ENCODE measurements at regions not wholly inside any gene's neighbourhood (a gene's known extent, or its start where the extent isn't known, plus 50 kb on each side); places are given as distances from the start of the nearest gene placed in this dataset.
"Not testable (repeated sequence)": the region's sequence is repeated elsewhere in the genome, so short reads cannot be mapped to it uniquely, and the experiment has no call there.

DNA sequence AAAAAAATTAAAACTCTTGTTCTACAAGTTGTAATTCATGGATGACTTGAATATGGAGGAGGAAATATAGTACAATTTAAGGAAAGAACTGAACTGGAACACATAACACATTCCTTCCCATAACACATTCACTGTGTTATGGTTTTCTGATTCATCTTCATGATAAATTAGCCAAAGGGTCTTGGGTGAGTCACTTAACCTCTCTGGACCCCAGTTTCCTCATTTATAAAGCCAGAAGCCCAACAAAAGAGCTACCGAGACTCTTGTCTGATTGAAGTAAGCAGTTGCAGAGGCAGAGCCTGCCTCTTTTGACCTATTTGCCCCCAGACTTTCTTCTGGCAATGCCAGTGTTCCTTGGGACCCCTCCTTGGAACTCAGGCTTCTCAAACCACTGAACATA is 161.9 kb upstream of the KCTD3 start:
- no peak for DNase-seq

DNA sequence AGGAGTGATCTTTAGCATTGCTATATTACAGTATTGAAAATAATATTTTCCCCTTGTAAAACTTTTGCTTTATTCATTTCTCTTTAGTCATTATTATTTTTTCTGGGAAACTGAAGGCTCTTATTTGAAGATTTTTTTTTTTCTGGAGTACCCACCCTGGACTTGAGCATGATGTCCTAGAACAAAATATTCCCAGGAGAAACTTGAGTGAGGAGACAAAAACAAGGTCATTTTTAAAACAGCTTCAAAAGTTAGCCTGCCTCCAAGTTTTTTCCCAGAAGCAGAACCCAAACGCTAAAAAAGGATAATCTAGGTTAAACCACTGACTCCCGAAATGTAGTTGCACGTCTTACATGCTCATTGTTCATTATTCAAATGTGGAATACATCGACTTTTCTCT is 160.2 kb upstream of the KCTD3 start:
- DNase-seq, result no peak

DNA sequence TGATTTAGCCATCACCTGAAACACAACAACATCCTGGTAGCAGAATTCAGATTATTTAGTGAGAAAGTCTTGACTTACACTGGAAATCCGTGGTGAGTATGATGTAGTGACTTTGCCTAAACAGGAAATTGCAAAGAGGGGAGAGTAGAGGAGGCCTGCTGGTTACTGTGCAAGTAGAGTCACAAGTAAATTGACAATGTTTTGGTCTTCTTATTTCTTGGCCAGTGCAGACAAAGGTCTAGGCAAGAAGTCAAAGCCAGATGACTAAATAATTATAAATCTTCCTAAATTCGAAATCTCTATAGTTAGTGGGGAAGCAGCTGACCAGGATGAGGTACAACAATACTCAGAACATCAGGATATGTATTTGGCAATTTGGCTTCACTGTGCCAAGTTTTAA is 159.5 kb upstream of the KCTD3 start:
- DNase-seq, result no peak

DNA sequence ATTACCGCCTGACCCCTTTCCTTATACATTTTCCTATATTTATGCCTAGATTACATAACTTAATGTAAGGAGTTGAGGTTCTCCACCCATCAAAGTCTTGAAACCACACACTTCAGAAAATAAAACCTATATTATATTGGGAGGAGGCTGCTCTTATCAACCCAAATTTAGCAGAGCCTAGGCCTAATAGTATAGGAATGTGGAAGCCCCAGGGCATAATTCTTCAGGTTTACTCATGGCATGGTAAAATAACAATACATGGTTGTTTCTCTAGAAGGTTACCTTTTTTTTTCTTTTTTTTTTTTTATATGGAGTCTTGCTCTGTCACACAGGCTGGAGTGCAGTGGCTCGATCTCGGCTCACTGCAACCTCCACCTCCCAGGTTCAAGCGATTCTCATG is 157.6 kb upstream of the KCTD3 start:
- DNase-seq, result not testable (repeated sequence)

DNA sequence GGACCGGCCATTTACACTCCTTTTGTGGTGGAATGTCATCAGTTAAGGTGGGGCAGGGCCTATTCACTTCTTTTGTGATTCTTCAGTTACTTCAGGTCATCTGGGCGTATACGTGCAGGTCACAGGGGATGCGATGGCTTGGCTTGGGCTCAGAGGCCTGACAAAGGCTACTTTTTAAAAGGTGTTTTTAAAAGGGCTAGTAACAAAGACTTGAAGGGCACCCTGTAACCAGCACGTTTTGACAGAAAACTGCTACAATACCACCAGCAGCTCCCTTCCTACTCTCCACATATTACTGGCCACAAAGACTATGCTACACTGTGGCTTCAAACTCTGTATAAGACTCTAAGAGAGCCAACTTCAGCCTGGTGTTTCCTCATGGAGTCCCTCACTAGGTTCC is 151.6 kb upstream of the KCTD3 start:
- not testable (repeated sequence) for DNase-seq

DNA sequence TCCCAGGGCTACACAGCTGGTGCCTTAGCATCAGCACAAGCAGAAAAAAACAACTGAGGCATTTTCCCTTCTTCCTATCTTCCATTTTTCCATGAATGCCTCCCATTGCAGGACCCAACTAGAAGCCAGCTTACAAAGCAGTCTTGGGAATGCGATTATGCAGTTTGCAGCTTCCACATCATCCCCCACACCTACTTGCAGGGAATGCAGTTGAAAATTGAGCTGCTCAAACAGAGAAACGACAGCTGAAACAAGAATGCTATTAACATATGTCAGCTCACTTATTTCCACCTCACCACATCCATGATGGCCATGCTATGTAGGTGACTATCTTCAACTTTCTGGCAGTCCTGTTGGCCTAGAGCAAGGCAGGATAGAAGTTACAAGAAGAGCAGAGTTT is 150.6 kb upstream of the KCTD3 start:
- DNase-seq, result no peak

DNA sequence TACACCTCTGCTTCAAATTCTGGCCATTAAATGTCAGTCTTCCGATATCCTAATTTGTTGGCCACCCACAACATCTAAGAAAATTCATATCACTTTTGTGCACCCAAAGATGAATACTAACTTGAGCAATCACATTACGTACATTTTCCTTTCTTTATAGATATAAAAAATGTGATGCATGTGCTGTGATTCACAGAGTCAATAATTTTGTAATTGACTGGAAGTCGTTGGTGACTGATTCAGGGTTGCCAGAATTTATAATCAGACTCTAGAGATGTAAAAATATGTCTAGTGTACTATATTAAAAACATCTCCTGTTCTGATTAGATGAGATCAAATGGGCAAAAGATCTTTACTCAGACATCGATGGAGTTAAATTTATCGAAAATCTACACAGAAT is 150.0 kb upstream of the KCTD3 start:
- DNase-seq, result no peak

DNA sequence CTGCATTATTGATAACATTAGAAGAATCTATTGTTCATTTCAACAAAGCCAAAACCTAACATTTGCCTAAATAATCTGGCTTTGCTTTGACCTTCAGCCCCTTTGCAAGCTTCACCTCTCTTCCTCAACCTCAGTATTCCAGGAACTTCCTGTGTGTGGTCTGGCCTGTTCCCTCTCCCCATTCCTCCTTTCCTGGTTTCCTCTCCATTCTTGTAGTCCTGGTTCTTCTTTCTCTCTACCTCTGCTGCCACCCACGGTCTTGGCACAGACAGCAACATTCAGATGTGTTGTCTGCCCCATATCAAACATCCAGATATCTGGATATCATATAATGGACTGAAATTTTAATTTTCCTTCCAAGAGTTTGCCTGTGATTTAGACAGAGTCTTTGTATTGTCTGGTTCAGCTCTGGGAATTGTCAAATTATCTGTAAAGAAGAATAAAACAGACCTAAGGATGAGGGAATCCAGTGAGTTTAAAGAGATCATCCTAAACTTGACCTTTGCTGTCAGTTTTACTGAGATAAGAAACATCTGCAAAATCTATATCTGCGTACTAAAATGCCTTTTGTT is 148.1 kb upstream of the KCTD3 start:
- DNase-seq, result no peak

DNA sequence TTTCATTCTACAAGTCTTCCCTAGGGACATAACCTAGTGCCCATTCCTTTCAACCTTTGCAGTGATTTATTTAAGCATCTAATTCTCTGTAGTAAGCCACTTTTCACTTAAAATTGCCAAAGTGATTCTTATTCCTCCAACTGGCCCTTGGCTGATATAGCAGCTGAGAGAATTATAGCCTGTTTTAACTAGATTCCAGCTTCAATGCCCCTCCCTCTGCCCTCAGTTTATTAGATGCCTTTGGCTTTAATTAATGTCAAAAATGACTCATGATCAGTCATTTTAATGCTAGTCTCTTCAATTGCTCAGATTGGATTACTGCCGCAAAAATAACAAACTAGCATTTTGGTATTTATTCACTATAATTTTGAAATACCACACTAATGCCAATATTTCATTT is 145.4 kb upstream of the KCTD3 start:
- DNase-seq, result no peak

DNA sequence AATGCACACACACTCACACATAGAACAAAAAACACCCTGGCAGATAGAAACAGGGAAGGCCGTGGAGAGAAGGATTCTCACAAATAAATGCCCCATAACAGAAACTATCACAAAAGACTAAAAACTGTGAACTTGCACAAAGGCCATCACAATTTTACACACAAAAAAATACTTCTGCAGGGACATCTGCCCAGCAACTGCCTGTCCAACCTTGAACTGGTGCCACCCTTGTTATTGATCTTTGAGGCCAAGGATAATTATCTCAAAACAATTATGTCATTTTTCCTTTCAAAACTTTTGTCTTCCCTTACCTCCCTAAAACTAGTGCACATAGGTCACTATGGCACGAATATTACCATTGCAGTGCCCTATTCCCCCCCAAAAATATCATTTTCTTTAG is 143.8 kb upstream of the KCTD3 start:
- no peak for DNase-seq

DNA sequence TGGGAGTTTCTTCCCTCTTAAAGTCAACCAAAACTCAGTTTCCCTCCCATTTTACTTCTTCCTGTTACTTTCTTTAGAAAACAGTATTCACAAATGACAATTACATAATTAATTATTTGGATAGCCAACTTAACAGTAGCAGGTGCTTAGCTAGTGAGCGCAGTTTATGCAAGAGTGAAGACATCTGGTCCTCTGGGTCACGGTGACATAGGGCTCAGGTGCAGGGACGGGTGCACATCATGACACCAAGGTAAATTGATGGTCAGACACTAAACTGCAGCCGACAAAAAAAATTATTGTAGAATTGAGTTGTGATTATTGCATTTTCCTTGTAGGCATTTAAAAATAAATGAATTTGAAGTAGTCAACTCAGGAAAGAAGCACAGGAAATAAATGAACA is 142.0 kb upstream of the KCTD3 start:
- no peak for DNase-seq

DNA sequence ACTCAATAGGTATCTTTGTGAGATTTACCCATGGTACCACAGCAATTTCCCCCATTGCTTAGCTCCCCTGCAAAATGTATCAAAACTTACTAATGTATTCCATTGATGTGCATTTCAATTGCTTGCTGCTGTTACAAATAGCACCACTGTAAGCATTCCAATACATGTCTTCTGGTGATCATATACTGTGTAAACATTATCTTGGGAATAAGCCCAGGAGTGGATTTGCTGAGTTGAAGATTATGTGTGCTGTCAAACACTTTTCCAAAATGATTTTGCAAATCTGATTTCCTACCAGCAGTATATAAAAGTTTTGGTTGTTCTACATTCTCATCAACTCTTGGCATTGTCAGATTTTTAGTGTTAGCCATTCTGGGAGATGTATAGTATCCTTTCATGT is 141.0 kb upstream of the KCTD3 start:
- DNase-seq, result no peak

DNA sequence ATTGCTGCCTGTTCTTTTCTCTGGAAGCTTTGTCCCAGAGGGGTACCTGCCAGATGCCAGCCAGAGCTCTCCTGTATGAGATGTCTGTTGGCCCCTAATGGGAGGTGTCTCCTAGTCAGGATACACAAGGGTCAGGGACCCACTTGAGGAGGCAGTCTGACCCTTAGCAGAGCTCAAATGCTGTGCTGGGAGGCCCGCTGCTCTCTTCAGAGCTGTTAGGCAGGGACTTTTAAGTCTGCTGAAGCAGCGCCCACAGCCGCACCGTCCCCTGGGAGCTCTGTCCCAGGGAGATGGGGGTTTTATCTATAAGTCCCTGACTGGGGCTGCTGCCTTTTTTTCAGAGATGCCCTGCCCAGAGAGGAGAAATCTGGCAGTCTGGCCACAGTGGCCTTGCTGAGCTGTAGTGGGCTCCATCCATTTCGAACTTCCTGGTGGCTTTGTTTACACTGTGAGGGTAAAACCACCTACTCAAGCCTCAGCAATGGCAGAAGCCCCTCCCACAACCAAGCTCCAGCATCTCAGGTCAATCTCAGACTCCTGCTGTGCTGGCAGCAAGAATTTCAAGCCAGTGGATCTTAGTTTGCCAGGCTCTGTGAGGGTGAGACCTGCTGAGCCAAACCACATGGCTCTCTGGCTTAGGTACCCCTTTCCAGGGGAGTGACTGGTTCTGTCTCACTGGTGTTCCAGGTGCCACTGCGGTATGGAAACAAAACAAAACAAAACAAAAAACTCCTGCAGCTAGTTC is 134.4 kb upstream of the KCTD3 start:
- DNase-seq, result not testable (repeated sequence)

DNA sequence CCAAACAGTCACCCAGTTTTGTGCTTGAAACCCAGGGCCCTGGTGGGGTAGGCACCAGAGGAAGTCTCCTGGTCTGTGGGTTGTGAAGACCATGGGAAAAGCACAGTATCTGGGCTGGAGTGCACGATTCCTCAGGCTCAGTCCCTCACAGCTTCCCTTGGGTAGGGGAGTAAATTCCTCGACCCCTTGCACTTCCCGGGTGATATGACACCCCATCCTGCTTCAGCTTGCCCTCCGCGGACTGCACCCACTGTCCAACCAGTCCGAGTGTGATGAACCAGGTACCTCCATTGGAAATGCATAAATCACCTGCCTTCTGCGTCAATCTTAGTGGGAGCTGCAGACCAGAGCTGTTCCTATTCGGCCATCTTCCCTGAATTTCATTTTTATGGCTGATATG is 133.9 kb upstream of the KCTD3 start:
- no peak for DNase-seq

DNA sequence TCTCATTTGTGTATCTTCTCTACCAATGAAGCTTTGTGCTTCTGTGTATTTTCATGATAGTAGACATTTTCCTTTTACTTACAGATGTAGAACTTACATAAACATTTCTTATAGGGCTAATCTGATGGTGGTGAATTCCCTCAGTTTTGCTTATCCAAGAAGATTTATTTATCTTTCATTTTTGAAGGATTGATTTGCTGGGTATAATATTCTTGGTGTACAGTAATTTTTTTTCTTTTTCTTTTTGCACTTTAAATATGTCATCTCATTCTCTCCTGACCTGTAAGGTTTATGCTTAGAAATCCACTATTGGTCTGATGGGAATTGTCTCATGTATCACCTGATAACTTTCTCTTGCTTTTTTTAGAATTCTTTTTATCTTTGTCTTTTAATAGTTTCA is 127.6 kb upstream of the KCTD3 start:
- DNase-seq, result no peak

DNA sequence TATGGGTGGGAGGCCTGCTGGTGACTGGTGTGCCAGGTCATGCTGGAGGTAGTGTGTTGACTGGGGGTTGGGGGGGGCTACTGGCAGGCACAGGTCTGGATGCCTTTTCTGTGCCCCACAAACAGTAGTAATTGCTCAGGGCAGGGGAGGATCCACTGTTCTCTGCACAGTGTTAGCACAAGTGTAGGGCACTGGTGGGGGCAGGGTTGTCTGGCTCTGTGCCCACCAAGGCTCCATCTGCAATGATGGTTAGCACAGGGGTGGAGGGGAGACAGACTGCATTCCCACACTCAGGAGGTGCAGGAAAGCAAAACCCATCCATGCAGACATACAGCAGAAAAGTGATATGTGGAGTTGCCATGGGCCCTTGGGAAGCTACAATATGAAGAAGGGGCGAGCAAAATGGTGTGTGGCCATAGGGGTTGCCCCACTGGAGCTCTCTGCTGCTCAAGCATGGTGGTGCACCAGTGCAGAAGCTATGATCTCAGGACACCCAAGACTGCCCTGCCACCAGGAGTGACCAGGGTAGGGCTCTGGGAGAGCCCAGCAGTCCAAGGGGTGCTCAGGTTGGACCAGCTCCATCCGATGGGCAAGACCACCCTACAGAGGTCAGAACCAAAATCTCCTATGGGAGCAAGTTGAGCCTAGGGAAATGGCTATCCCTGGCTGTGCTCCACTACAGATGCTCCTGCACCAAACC is 122.2 kb upstream of the KCTD3 start:
- no peak for DNase-seq

DNA sequence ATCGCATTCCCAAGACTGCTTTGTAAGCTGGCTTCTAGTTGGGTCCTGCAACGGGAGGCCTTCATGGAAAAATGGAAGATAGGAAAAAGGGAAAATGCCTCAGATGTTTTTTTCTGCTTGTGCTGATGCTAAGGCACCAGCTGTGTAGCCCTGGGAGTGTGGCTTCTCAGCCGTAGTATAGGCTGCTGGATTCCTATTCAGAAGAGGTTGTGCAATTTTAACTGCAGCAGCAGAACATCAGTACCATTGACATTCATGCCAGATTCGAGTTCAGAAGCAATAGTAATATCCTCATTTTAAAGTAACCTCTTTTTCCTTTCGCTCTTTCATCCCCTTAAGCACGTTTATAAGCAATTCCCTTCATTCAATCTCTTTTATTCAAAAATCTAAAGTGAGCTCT is 119.1 kb upstream of the KCTD3 start:
- not testable (repeated sequence) for DNase-seq

DNA sequence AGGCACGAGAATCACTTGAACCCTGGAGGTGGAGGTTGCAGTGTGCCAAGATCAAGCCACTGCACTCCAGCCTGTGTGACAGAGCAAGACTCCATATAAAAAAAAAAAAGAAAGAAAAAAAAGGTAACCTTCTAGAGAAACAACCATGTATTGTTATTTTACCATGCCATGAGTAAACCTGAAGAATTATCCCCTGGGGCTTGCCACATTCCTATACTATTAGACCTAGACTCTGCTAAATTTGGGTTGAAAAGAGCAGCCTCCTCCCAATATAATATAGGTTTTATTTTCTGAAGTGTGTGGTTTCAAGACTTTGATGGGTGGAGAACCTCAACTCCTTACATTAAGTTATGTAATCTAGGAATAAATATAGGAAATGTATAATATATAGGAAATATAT is 118.0 kb upstream of the KCTD3 start:
- DNase-seq, result not testable (repeated sequence)

DNA sequence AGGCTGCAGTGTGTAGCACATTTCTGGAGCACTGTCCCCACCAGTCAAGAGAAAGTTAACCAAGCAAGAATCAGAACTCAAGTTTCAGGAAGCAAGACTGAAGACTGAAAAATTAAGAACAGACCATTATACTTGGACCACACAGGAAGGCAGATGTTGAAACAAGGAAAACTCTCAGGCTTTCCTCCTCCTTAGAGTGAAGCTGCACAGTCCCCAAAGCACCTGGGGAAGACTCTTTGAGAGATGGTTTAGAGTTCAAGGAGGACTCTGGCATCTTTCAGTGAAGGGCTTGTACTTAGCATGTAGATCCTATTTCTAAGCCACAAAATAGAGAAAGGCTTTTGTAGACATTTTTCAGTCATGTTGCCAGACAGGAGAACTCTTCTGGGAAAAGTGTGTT is 113.7 kb upstream of the KCTD3 start:
- no peak for DNase-seq

DNA sequence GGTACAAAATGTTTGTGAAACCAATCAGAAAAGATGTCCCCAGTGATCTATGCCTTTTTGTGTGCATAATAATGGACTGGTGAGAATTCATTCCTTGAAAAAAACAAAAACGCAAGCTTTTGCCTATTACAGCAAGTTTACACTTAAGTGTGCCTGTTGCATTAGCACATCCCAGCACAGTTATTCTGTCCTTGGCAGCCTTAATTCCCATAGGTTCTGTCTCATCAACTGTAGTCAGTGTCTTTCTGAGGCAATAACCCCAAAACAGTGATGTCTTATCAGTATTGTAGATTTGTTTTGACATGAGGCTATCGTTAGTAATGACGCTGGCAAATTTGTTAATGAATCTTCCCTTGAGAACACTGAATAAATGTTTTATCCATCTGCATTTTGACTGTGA is 109.9 kb upstream of the KCTD3 start:
- no peak for DNase-seq

DNA sequence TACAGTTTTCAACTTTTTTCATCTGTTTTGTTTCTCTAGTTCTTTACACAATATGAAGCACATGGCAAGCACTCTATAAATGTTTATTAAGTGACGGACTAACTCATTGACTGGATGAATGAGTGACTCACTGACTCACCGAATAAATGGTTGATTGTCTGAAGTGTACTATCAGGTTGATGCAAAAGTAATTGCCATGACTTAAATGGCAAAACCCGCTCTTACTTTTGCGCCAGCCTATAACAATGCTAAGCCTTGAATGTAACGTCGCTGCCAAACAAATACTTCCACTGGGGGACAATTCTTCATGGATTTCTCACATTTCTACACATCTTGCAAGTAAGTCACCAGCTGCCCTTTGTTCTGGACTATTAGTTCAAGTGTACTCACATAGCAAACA is 109.0 kb upstream of the KCTD3 start:
- no peak for DNase-seq

DNA sequence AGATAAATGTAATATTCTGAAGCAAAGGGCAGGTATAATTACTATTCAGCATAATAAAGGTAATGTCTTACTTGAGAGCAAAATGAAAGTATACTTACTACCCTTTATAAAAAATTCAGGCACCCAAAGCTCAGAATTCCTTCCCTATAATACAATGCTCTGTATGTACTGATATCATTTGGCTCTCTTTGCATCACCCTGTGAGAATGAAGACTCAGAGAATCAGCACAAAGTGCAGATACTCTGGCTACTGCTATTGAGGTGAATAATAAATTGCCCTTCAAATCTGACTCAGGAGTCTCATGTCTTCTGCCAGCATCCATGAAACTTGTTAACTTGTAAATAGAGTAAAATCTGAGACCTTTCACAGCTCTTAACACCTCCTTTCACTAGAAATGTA is 108.5 kb upstream of the KCTD3 start:
- DNase-seq, result no peak

DNA sequence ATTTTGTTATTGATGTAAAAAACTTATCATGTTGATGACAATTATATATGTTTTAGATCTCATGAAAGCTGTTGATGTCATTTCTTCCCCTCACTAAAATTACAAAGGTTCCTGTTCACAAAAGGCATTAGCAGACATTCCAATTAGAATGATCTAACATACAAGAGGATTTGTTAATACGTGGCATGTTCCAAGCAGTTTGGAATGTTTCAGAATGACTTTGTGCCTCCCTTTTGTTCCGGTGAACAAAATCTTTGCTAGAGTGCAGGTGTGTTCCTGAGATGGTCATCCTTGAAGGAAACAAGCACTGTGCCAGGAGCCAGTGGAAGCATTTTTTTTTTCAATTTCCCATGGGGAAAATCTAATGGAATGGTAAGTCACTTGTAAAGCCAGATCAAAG is 108.0 kb upstream of the KCTD3 start:
- no peak for DNase-seq

DNA sequence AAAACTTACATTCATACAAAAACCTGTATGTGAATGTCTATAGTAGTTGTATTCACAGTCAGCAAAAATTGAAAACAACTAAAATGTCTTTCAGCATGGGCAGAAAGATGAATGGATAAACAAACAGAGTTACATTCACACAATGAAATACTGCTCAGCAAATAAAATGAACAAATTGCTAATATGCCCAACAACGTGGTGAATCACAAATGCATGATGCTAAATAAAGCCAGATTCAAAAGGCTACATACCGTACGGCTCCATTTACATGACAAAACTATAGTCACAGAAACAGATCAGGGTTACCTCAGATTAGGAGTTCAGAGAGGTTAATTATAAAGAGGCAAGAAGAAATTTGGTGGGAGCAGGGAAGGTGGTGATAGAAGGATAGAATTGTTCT is 100.7 kb upstream of the KCTD3 start:
- DNase-seq, result no peak

DNA sequence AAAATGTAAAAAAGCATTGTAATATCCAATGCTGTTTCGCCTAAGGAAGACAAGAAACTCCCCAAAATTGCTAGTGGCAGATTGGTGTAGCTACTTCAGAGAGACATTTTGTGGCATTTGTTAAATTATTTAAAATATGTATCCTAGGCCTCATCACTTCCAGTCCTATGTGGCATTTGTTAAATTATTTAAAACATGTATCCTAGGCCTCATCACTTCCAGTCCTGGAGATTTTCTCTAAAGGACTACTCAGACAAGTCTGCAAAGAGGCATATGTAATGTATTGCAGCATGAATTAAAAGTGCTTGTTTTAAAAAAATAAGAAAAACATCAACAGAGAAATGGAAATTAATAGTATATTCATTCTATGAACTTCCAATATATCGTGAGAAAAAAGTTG is 95.6 kb upstream of the KCTD3 start:
- DNase-seq, result no peak
